ENCODE measurements at regions not wholly inside any gene's neighbourhood (a gene's known extent, or its start where the extent isn't known, plus 50 kb on each side); places are given as distances from the start of the nearest gene placed in this dataset.

- TF ChIP-seq CTCF (IDR thresholded peaks at IDR 0.05) (no peak), POLR2A (IDR thresholded peaks at IDR 0.05) (no peak), POLR2AphosphoS5 (IDR thresholded peaks at IDR 0.05) (no peak)
Measured at GRCh38 chr10:90641731-90642130, 216.1 kb downstream of the HTR7 start.

Data from sigmoid colon (tissue), 4 donors.